Adrenal gland (tissue), 9 donors: ENCODE measurements at regions not wholly inside any gene's neighbourhood (a gene's known extent, or its start where the extent isn't known, plus 50 kb on each side); places are given as distances from the start of the nearest gene placed in this dataset.
A peak's percentile ranks its signal among the peaks of the same experiment; 100 is the strongest.

Experiments used
- DNase-seq, 7 donors: peaks; one replicate each; pipeline ENCODE4 v3.0.0-alpha.2; 2019 to 2020
- H3K27ac ChIP-seq, 5 donors: fragments of 200-600 bp; sonication (generic) in 4 of 5; 1 replicate in 3 of 5; 2 replicates in 2 of 5; pipeline versions ENCODE4 v1.5.1 to v1.8.0; 2016 to 2020; ENCODE audit warnings: mild to moderate bottlenecking in 1 of 5
- H3K27me3 ChIP-seq: fragments of 200-600 bp; 2 replicates; pipeline ENCODE4 v1.8.0; 2021
- H3K36me3 ChIP-seq, 2 donors: fragments of 200-600 bp; replicated peaks in 1 of 2; 1 replicate in 1 of 2; 2 replicates in 1 of 2; pipeline versions ENCODE4 v1.5.1 to v1.8.0; 2018 to 2022
- H3K4me1 ChIP-seq, 2 donors: fragments of 200-600 bp; replicated peaks in 1 of 2; 1 replicate in 1 of 2; 2 replicates in 1 of 2; pipeline versions ENCODE4 v1.5.1 to v1.8.0; 2018 to 2021
- H3K4me3 ChIP-seq, 4 donors: fragments of 200-600 bp; sonication (generic) in 3 of 4; one replicate each; pipeline ENCODE4 v1.5.1; 2016 to 2018
- H3K9me3 ChIP-seq, 3 donors: fragments of 200-600 bp; sonication (generic) in 1 of 3; replicated peaks in 1 of 3; 1 replicate in 2 of 3; 2 replicates in 1 of 3; pipeline versions ENCODE4 v1.5.1 to v1.8.0; 2016 to 2021
- POLR2A ChIP-seq, 2 donors: fragments of 450-650 bp; IDR thresholded peaks; one replicate each; pipeline ENCODE4 v1.6.1; 2017; ENCODE audit warnings: antibody characterized with exemption in 2 of 2, mild to moderate bottlenecking in 2 of 2, moderate library complexity in 1 of 2
- WGBS, 4 donors: extraction: QIAGEN DNeasy Blood & Tissue Kit in 2 of 4; methylation state at CpG; one replicate each; pipeline versions ENCODE4 v1.1.5 to v1.1.7; 2013 to 2017; 5-methylcytosine and 5-hydroxymethylcytosine counted together
- intact Hi-C, 2 donors: fragments of 100-400 bp; cut with DNase I; formaldehyde crosslinking; loops; one replicate each; pipeline versions ENCODE4 v1.14.1 to v1.15.0; 2022 to 2023
- TF ChIP-seq, protein P1 (sequence below), 6 experiments: fragments of 450-650 bp in 4 of 6; fragments of 200-600 bp in 2 of 6; sonication (generic) in 1 of 6; IDR thresholded peaks; 1 replicate in 5 of 6; 2 replicates in 1 of 6; pipeline versions ENCODE4 v1.5.1 to v1.8.0; 2016 to 2021; ENCODE audit warnings: antibody characterized with exemption in 6 of 6, mild to moderate bottlenecking in 2 of 6, moderate library complexity in 1 of 6
- donor health status: healthy with polysubstance abuse.
- donor health status: Bipolar disorder and iron deficiency.
- donor health status: DM: yes; HTN: yes; CAD: no.
- donor health status: DM: no; HTN: no; CAD: no.
- donor health status: DM: no; HTN: no; CAD: no.

DNA sequence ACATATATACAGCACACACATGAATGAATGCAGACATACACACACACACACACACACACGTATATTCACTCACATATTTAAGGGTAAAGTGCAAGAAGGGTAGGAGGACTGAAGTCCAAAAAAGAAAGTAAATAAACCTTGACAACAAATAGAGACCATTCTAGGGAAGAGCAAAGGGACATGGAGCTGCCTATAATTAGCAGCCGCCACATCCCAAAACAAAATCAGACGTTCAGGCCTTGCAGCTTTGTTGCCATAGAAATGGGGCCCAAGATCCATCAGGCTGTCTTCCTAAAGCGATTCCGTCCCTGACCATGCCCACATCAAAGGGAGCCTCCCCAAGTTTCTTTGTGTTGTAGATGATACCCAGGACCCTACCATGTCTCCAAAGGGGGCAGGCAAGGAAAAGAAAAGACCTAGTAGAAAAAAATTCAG is 703.5 kb upstream of the TBX3 start:
- Histone ChIP-seq H3K4me3 (no peak overlapping the region), H3K27me3 (no peaks in the 10 kb centered on the region), H3K27ac (no peak overlapping the region), H3K36me3 (no peaks in the 10 kb centered on the region), H3K9me3 (no peaks in the 10 kb centered on the region), H3K4me1 (peaks cover 0 to 4% of the 10 kb centered on the region in 2 donors)
- TF ChIP-seq, protein P1, sequence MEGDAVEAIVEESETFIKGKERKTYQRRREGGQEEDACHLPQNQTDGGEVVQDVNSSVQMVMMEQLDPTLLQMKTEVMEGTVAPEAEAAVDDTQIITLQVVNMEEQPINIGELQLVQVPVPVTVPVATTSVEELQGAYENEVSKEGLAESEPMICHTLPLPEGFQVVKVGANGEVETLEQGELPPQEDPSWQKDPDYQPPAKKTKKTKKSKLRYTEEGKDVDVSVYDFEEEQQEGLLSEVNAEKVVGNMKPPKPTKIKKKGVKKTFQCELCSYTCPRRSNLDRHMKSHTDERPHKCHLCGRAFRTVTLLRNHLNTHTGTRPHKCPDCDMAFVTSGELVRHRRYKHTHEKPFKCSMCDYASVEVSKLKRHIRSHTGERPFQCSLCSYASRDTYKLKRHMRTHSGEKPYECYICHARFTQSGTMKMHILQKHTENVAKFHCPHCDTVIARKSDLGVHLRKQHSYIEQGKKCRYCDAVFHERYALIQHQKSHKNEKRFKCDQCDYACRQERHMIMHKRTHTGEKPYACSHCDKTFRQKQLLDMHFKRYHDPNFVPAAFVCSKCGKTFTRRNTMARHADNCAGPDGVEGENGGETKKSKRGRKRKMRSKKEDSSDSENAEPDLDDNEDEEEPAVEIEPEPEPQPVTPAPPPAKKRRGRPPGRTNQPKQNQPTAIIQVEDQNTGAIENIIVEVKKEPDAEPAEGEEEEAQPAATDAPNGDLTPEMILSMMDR (IDR thresholded peaks at IDR 0.05): no peak
- TF ChIP-seq POLR2A (IDR thresholded peaks at IDR 0.05): no peak
- WGBS, 4 donors: 64 to 85% (median 77%) methylated on average over 5 of the region's 5 CpGs
- intact Hi-C loops: no loop called here
- no peak for DNase-seq

DNA sequence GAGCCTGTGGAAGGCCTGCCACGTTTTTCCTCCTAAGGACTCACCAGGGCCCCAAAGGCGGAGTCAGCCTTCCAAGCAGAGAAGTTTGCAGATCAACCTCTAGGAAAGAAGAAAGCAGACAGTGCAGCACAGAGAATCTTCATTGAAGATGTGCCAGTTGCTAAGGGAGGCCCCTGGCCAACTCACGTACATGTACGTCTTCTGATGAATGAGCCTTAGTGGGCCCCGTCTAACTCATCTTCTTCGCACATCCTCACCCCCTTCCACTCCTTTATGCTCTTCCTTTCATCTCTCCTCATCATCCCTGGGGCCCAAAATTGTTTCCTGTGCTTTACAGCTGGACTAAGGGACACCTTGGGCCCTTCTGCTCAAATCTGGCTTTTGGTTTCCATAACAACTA is 703.0 kb upstream of the TBX3 start:
- Histone ChIP-seq H3K36me3 (no peaks in the 10 kb centered on the region), H3K4me1 (peaks cover 0 to 4% of the 10 kb centered on the region in 2 donors), H3K27me3 (no peaks in the 10 kb centered on the region), H3K27ac (no peak overlapping the region), H3K9me3 (no peaks in the 10 kb centered on the region), H3K4me3 (no peak overlapping the region)
- no peak for DNase-seq
- TF ChIP-seq, protein P1 (IDR thresholded peaks at IDR 0.05): no peak
- no peak for TF ChIP-seq POLR2A (IDR thresholded peaks at IDR 0.05)
- 89 to 93% (median 92%) methylated on average over 6 of the region's 6 CpGs for WGBS, 4 donors
- intact Hi-C loops: no loop called here

DNA sequence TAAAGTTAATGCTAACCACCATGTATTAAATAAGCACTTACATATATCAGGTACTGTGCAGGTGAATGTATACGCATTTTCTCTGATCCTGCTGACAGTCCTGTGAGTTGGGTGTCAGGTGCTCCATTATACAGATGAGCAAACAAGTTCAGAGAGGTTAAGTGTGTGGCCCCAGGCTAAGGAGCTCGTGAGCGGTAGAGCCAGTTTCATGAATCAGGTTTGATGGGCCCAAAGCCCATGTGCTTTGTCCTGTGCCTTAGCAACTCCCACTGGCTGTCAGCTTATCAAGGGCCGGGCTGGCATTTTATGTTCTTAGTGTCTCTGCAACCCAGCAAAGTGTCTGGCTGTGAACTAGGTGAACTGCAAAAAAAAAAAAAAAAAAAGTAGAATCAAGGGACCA is 701.2 kb upstream of the TBX3 start:
- Histone ChIP-seq H3K9me3 (no peaks in the 10 kb centered on the region), H3K27ac (no peak overlapping the region), H3K4me3 (no peak overlapping the region), H3K27me3 (no peaks in the 10 kb centered on the region), H3K36me3 (no peaks in the 10 kb centered on the region), H3K4me1 (peaks cover 0 to 4% of the 10 kb centered on the region in 2 donors)
- DNase-seq: no peak
- no peak for TF ChIP-seq POLR2A (IDR thresholded peaks at IDR 0.05)
- intact Hi-C loops: no loop called here
- WGBS, 4 donors: 86 to 95% (median 91%) methylated on average over 4 of the region's 4 CpGs

DNA sequence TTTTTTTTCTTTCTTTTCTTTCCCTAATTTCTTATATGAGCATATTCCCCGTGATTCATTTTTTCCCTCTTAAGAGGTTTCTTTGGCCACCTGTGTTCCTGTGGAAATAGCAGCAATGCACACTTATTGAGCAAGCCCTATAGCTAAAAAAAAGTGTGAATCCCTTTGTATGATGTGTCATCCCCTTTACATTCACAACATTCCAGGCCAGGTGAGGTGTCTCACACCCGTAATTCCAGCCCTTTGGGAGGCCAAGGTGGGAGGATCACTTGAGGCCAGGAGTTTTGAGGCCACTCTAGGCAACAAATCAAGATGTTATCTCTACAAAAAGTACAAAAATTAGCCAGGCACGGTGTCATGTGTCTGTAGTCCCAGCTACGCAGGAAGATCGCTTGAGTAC is 700.4 kb upstream of the TBX3 start:
- H3K27me3 ChIP-seq: no peaks in the 10 kb centered on the region
- DNase-seq: no peak
- H3K9me3 ChIP-seq: no peaks in the 10 kb centered on the region
- WGBS, 4 donors: 87 to 95% (median 94%) methylated on average over 5 of the region's 5 CpGs
- H3K36me3 ChIP-seq: no peaks in the 10 kb centered on the region
- H3K27ac ChIP-seq: no peak overlapping the region
- intact Hi-C loops: no loop called here
- H3K4me3 ChIP-seq: no peak overlapping the region
- H3K4me1 ChIP-seq: peaks cover 0 to 4% of the 10 kb centered on the region in 2 donors
- TF ChIP-seq POLR2A (IDR thresholded peaks at IDR 0.05): no peak
- TF ChIP-seq, protein P1 (IDR thresholded peaks at IDR 0.05): no peak

DNA sequence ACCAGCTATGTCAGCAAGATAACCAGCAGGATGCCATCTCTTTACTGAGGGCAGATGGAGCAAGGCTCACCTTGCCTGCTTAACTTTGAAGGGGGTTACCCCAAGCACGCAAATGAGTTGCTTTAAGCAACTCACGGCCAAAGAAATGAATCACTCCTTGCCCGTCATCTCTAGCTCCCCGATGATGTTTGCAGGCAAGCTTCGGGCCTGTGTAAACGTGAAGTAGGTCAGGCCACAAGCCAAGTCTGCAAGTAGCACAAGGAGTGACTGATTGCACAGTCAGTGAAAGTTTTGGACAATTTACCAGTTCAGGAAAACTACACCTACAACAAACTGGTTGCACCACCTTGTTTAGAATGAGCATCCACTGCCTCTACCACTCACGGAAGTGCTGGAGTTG is 699.7 kb upstream of the TBX3 start:
- Histone ChIP-seq H3K27me3 (no peaks in the 10 kb centered on the region), H3K4me3 (no peak overlapping the region), H3K36me3 (no peaks in the 10 kb centered on the region), H3K9me3 (no peaks in the 10 kb centered on the region), H3K4me1 (peaks cover 0 to 4% of the 10 kb centered on the region in 2 donors), H3K27ac (no peak overlapping the region)
- intact Hi-C loops: no loop called here
- DNase-seq: peak; percentile 69 to 91 (median 84)
- no peak for TF ChIP-seq POLR2A (IDR thresholded peaks at IDR 0.05)
- TF ChIP-seq, protein P1 (IDR thresholded peaks at IDR 0.05): no peak
- 37 to 58% (median 51%) methylated on average over 7 of the region's 7 CpGs for WGBS, 4 donors
